Endothelial cell (in vitro differentiated cells): ENCODE measurements at regions not wholly inside any gene's neighbourhood (a gene's known extent, or its start where the extent isn't known, plus 50 kb on each side); places are given as distances from the start of the nearest gene placed in this dataset.

Experiments
- DNase-seq: peaks from one replicate; pipeline ENCODE4 v3.0.0; 2021; ENCODE audit warnings: low spot score
- H3K27ac Mint-ChIP-seq: one replicate; pipeline ENCODE4 v1.8.0; 2021; ENCODE audit warnings: mixed read lengths, inconsistent platforms; ENCODE audit not compliant: unreplicated experiment
- H3K27me3 Mint-ChIP-seq: one replicate; pipeline ENCODE4 v1.8.0; 2021; ENCODE audit warnings: mild to moderate bottlenecking, moderate library complexity, mixed read lengths, inconsistent platforms; ENCODE audit not compliant: unreplicated experiment
- H3K36me3 Mint-ChIP-seq: one replicate; pipeline ENCODE4 v1.8.0; 2021; ENCODE audit warnings: mild to moderate bottlenecking, low read depth, mixed read lengths, inconsistent platforms; ENCODE audit not compliant: unreplicated experiment
- H3K4me1 Mint-ChIP-seq: one replicate; pipeline ENCODE4 v1.8.0; 2021; ENCODE audit warnings: mild to moderate bottlenecking, mixed read lengths, inconsistent platforms; ENCODE audit not compliant: unreplicated experiment
- H3K4me3 Mint-ChIP-seq: one replicate; pipeline ENCODE4 v1.8.0; 2021; ENCODE audit warnings: mild to moderate bottlenecking, mixed read lengths, inconsistent platforms; ENCODE audit not compliant: unreplicated experiment
- H3K9me3 Mint-ChIP-seq: one replicate; pipeline ENCODE4 v1.8.0; 2021; ENCODE audit warnings: mixed read lengths, inconsistent platforms; ENCODE audit not compliant: unreplicated experiment
- TF ChIP-seq, protein P1 (sequence below): fragments of 200-600 bp; sonication (generic); IDR thresholded peaks from one replicate; pipeline ENCODE4 v1.5.0; 2021; ENCODE audit warnings: antibody characterized with exemption; ENCODE audit not compliant: unreplicated experiment

DNA sequence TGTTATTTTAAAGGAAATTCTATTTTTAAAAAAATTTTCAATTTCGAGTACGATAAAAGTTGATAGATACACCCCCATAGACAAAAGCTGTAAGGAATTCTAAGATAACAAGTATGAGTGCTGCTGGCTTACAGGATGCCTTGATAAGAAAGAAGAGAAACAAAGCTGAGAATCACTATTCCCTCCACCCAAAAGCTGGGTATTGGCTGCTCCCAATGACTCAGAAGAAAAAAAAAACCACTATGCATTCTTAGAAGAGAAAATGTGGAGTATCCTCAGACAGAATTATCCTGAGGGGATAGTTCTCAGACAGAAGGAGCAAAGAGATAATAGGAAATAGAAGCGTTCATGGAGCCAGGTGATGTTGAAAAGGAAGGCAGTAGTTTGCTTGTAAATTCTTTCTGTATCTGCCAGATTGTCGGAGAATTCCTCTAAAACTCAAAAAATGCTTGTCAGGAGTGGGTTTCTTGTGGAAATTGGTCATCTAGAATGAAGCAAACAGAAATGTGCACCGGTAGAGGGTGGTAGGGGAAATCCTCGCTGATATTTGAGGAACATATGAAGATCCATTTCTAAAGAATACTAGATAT is 217.5 kb upstream of the ADAMTS3 start:
- no peaks in the 10 kb centered on the region for H3K9me3 Mint-ChIP-seq
- peaks cover 1% of the 10 kb centered on the region for H3K27me3 Mint-ChIP-seq
- H3K27ac Mint-ChIP-seq: no peak overlapping the region
- H3K4me1 Mint-ChIP-seq: no peaks in the 10 kb centered on the region
- no peaks in the 10 kb centered on the region for H3K36me3 Mint-ChIP-seq
- no peak for DNase-seq
- TF ChIP-seq, protein P1, sequence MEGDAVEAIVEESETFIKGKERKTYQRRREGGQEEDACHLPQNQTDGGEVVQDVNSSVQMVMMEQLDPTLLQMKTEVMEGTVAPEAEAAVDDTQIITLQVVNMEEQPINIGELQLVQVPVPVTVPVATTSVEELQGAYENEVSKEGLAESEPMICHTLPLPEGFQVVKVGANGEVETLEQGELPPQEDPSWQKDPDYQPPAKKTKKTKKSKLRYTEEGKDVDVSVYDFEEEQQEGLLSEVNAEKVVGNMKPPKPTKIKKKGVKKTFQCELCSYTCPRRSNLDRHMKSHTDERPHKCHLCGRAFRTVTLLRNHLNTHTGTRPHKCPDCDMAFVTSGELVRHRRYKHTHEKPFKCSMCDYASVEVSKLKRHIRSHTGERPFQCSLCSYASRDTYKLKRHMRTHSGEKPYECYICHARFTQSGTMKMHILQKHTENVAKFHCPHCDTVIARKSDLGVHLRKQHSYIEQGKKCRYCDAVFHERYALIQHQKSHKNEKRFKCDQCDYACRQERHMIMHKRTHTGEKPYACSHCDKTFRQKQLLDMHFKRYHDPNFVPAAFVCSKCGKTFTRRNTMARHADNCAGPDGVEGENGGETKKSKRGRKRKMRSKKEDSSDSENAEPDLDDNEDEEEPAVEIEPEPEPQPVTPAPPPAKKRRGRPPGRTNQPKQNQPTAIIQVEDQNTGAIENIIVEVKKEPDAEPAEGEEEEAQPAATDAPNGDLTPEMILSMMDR: no peak
- no peak overlapping the region for H3K4me3 Mint-ChIP-seq

DNA sequence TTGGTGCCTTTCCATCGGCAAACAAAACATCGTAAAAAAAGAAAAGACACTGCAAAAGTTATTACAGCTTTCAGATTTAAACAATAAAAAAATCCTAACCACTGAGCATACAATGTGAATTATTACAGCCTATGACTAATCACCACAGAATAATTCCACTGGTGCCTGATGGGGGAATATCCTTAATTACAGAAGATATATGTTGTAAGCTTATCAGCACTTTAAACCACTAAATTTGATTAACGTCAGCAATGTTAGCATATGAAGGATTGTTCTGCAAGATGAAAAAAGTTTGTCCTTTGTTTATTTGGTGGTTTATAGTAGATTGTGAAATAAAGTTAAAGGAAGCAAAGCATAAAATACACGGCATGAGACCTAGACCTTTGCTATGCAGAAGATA is 210.2 kb upstream of the ADAMTS3 start:
- H3K4me3 Mint-ChIP-seq: no peak overlapping the region
- DNase-seq: no peak
- H3K9me3 Mint-ChIP-seq: no peaks in the 10 kb centered on the region
- H3K4me1 Mint-ChIP-seq: no peaks in the 10 kb centered on the region
- no peaks in the 10 kb centered on the region for H3K36me3 Mint-ChIP-seq
- no peak overlapping the region for H3K27ac Mint-ChIP-seq
- H3K27me3 Mint-ChIP-seq: peaks cover 1% of the 10 kb centered on the region
- TF ChIP-seq, protein P1: no peak

DNA sequence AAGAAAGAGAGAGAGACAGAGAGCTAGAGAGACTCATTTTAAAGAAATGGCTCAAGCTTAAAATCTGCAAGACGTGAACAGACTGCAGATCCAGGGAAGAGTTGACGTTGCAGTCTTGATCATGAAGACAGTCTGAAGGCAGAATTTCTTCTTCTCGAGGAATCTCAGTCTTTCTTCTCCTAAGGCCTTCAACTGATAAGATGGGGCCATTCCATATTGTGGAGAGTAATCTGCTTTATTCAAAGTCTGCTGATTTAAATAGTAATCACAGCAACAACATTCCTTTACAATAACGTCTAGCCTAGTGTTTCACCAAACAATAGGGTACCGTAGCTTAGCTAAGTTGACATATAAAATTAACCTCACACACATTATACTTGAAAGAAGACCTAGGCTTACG is 208.4 kb upstream of the ADAMTS3 start:
- no peaks in the 10 kb centered on the region for H3K36me3 Mint-ChIP-seq
- TF ChIP-seq, protein P1: no peak
- no peak for DNase-seq
- H3K4me1 Mint-ChIP-seq: no peaks in the 10 kb centered on the region
- no peak overlapping the region for H3K27ac Mint-ChIP-seq
- H3K27me3 Mint-ChIP-seq: peaks cover 1% of the 10 kb centered on the region
- no peak overlapping the region for H3K4me3 Mint-ChIP-seq
- H3K9me3 Mint-ChIP-seq: no peaks in the 10 kb centered on the region

DNA sequence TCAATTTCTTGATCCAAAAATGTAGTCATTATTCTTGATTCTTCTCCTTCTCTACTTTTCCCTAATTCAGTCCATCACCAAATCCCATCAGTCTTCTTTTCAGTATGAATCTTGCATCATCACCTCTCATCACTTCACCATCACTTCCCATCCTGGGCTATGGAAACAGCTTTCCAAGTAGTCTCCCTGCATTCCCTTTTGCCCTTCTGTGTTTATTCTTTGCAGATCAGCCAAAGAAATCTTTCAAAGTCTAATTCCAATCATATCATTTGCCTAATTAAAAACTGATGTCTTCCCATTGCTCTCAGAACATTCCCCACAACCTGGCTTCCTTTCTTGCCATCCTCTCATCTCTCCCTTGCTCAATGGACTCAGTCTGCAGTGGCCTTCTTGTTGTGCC is 201.7 kb upstream of the ADAMTS3 start:
- TF ChIP-seq, protein P1: no peak
- DNase-seq: no peak
- Mint-ChIP-seq H3K36me3 (no peaks in the 10 kb centered on the region), H3K4me1 (no peaks in the 10 kb centered on the region), H3K27ac (no peak overlapping the region), H3K9me3 (no peaks in the 10 kb centered on the region), H3K4me3 (no peak overlapping the region), H3K27me3 (peaks cover 3% of the 10 kb centered on the region)

DNA sequence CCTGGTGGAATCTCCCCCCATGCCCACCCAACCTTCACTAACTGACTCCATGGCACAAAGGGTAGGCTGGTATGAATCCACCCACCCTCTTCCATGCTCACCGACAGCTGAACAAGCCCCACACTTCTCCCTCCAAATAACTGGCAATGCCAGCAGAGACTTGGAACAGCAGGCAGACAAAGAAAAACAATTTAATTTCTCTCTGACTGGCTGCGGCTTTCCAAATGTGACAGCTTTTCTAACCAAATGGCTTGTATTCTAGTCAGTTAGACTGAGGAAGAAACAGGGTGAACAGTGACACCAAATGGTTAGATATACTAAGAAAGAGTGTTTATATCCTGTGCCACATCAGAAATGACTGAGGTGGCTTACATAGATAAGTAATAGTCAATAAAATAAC is 199.3 kb upstream of the ADAMTS3 start:
- H3K9me3 Mint-ChIP-seq: no peaks in the 10 kb centered on the region
- H3K27me3 Mint-ChIP-seq: peaks cover 3% of the 10 kb centered on the region
- no peaks in the 10 kb centered on the region for H3K36me3 Mint-ChIP-seq
- TF ChIP-seq, protein P1: no peak
- no peak for DNase-seq
- H3K4me3 Mint-ChIP-seq: no peak overlapping the region
- no peak overlapping the region for H3K27ac Mint-ChIP-seq
- H3K4me1 Mint-ChIP-seq: no peaks in the 10 kb centered on the region
